Hepatocyte (in vitro differentiated cells): ENCODE measurements at regions not wholly inside any gene's neighbourhood (a gene's known extent, or its start where the extent isn't known, plus 50 kb on each side); places are given as distances from the start of the nearest gene placed in this dataset.

ENCODE experiments used
- EZH2 ChIP-seq: fragments of 200-600 bp; sonication (generic); IDR thresholded peaks from 2 replicates; pipeline ENCODE4 v1.6.1; 2016; ENCODE audit warnings: antibody characterized with exemption, mild to moderate bottlenecking, borderline replicate concordance
- EZH2phosphoT487 ChIP-seq: fragments of 200-600 bp; sonication (generic); IDR thresholded peaks from one replicate; pipeline ENCODE4 v1.6.1; 2018; ENCODE audit warnings: antibody characterized with exemption, mild to moderate bottlenecking, low read depth, moderate library complexity; ENCODE audit not compliant: unreplicated experiment, severe bottlenecking
- TF ChIP-seq, protein P1 (sequence below): fragments of 200-600 bp; sonication (generic); IDR thresholded peaks from 2 replicates; pipeline ENCODE4 v1.5.1; 2016; ENCODE audit warnings: antibody characterized with exemption, mild to moderate bottlenecking; ENCODE audit not compliant: poor library complexity

- TF ChIP-seq, protein P1, sequence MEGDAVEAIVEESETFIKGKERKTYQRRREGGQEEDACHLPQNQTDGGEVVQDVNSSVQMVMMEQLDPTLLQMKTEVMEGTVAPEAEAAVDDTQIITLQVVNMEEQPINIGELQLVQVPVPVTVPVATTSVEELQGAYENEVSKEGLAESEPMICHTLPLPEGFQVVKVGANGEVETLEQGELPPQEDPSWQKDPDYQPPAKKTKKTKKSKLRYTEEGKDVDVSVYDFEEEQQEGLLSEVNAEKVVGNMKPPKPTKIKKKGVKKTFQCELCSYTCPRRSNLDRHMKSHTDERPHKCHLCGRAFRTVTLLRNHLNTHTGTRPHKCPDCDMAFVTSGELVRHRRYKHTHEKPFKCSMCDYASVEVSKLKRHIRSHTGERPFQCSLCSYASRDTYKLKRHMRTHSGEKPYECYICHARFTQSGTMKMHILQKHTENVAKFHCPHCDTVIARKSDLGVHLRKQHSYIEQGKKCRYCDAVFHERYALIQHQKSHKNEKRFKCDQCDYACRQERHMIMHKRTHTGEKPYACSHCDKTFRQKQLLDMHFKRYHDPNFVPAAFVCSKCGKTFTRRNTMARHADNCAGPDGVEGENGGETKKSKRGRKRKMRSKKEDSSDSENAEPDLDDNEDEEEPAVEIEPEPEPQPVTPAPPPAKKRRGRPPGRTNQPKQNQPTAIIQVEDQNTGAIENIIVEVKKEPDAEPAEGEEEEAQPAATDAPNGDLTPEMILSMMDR = no peak
- TF ChIP-seq EZH2 (no peak), EZH2phosphoT487 (no peak)
Measured at GRCh38 chr13:111020021-111020420, 95.1 kb upstream of the ARHGEF7 start.
